ENCODE measurements at regions not wholly inside any gene's neighbourhood (a gene's known extent, or its start where the extent isn't known, plus 50 kb on each side); places are given as distances from the start of the nearest gene placed in this dataset.

DNA sequence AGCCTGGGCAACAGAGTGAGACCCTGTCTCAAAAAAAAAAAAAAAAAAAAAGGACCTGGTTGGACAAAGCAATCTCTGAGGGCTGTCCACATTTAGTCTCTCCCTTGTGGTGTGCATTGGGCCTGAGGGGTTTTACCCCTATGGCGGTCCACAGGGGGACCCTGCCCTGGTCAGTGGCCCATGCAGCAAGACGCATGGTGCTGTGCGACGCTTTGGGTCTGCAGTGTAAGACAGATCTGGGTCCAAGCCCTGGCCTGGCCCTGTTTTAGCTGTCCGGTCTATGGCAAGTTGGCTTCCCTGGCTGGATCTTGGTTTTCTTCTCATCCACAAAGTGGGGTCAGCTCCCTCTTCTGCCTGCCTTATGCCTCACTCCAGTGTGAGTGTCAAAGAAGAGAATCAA, 123.2 kb upstream of the NLRP1 start:
- TF ChIP-seq POLR2A (IDR thresholded peaks at IDR 0.05; ENCODE audit: extremely low read depth, insufficient read length) (no peak), MYC (IDR thresholded peaks at IDR 0.05; ENCODE audit: low read depth, low read length) (no peak)
- TF ChIP-seq, protein P1, sequence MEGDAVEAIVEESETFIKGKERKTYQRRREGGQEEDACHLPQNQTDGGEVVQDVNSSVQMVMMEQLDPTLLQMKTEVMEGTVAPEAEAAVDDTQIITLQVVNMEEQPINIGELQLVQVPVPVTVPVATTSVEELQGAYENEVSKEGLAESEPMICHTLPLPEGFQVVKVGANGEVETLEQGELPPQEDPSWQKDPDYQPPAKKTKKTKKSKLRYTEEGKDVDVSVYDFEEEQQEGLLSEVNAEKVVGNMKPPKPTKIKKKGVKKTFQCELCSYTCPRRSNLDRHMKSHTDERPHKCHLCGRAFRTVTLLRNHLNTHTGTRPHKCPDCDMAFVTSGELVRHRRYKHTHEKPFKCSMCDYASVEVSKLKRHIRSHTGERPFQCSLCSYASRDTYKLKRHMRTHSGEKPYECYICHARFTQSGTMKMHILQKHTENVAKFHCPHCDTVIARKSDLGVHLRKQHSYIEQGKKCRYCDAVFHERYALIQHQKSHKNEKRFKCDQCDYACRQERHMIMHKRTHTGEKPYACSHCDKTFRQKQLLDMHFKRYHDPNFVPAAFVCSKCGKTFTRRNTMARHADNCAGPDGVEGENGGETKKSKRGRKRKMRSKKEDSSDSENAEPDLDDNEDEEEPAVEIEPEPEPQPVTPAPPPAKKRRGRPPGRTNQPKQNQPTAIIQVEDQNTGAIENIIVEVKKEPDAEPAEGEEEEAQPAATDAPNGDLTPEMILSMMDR (IDR thresholded peaks at IDR 0.05; ENCODE audit: low read depth, low read length) = no peak

All from NB4 (cell line).